Astrocyte of the cerebellum (primary cell): ENCODE measurements at regions not wholly inside any gene's neighbourhood (a gene's known extent, or its start where the extent isn't known, plus 50 kb on each side); places are given as distances from the start of the nearest gene placed in this dataset.

Experiments
- DNase-seq: peaks from one replicate; pipeline ENCODE4 v3.0.0-alpha.2; 2011; ENCODE audit warnings: low read depth
- H3K4me3 ChIP-seq: 2 replicates; pipeline ENCODE4 v1.5.1; 2011; ENCODE audit warnings: mild to moderate bottlenecking, low read depth, low read length, moderate library complexity
- CTCF ChIP-seq: IDR thresholded peaks from 2 replicates; pipeline ENCODE4 v1.5.1; 2012; ENCODE audit warnings: low read length, low read depth, moderate library complexity, mild to moderate bottlenecking; ENCODE audit errors: missing control alignments
- in situ Hi-C: cut with HindIII; loops from 2 replicates; pipeline ENCODE4 v1.10.0; 2017; ENCODE audit warnings: low sequenced_read_pairs

- in situ Hi-C loops: no loop called here
Observed at GRCh38 chr7:21107101-21107500, 320.4 kb upstream of the SP8 start.

GRCh38 chr7:21108182-21108581, 319.7 kb upstream of the SP4 start:
- no peak overlapping the region for H3K4me3 ChIP-seq
- no peak for TF ChIP-seq CTCF
- in situ Hi-C loops: no loop called here
- DNase-seq: no peak

More at GRCh38 chr7:21107101-21107500, 320.4 kb upstream of the SP8 start:
- TF ChIP-seq CTCF: no peak
- no peak for DNase-seq
- no peak overlapping the region for H3K4me3 ChIP-seq

GRCh38 chr7:21113609-21114415, 314.1 kb upstream of the SP4 start:
- in situ Hi-C loops: no loop called here
- no peak overlapping the region for H3K4me3 ChIP-seq
- no peak for DNase-seq
- TF ChIP-seq CTCF: no peak

GRCh38 chr7:21123586-21123985, 304.3 kb upstream of the SP4 start:
- no peak for TF ChIP-seq CTCF
- DNase-seq: no peak
- no peak overlapping the region for H3K4me3 ChIP-seq
- in situ Hi-C loops: no loop called here

GRCh38 chr7:21125297-21125696, 302.6 kb upstream of the SP4 start:
- in situ Hi-C loops: no loop called here
- DNase-seq: no peak
- H3K4me3 ChIP-seq: no peak overlapping the region
- no peak for TF ChIP-seq CTCF

- in situ Hi-C loops: no loop called here
- TF ChIP-seq CTCF: no peak
- no peak for DNase-seq
- no peak overlapping the region for H3K4me3 ChIP-seq
Observed at GRCh38 chr7:21128062-21128817, 299.6 kb upstream of the SP4 start.
